UCSD-AML1 (cell line): ENCODE measurements at regions not wholly inside any gene's neighbourhood (a gene's known extent, or its start where the extent isn't known, plus 50 kb on each side); places are given as distances from the start of the nearest gene placed in this dataset.
A peak's percentile ranks its signal among the peaks of the same experiment; 100 is the strongest.
"Not testable (repeated sequence)": the region's sequence is repeated elsewhere in the genome, so short reads cannot be mapped to it uniquely, and the experiment has no call there.

Experiments used
- DNase-seq: peaks from one replicate; lab custom pipeline; 2025; ENCODE audit not compliant: unreplicated experiment; lab: John Stamatoyannopoulos, UW

GRCh38 chr18:51248685-51249084 is 51.2 kb upstream of the MEX3C start:
- DNase-seq, result no peak

DNA sequence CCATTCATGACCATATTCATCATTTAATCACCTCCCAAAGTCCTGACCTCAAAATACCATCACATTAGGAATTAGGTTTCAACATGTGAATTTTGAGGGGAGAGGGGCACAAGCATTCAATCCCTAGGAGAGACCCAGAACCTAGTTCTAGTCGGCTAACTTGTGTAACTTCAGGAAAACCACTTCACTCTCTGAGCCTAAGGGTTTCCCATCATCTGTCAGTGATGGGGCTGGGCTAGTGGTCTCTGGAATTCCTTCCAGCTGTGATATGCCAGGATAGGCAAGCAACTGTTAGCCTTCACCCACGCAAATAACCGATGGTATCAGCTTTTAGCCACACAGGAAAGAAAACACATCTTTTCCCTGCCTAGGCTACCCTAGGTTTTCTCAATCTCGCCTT is 52.5 kb upstream of the MEX3C start:
- DNase-seq, result no peak

- no peak for DNase-seq
Measured at GRCh38 chr18:51250458-51251024, 53.1 kb upstream of the MEX3C start.

DNA sequence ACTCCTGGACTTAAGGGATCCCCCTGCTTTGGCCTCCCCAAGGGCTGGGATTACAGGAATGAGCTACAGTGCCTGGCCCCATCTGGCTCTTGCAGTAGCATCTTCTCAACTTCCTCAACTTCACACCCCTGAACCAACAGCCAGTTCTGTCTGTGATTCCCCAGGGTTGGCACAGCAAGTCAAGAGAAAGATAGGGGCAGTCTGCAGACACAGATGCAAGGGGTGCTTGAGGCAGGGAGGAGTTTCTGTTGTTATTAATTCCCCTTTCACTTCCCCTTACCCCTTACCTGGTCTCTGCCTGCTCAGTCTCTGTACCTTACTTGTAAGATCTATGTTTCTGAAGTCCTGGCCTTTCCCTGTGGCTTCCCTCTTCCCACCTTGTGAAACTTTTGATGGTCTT is 54.1 kb upstream of the MEX3C start:
- no peak for DNase-seq

DNA sequence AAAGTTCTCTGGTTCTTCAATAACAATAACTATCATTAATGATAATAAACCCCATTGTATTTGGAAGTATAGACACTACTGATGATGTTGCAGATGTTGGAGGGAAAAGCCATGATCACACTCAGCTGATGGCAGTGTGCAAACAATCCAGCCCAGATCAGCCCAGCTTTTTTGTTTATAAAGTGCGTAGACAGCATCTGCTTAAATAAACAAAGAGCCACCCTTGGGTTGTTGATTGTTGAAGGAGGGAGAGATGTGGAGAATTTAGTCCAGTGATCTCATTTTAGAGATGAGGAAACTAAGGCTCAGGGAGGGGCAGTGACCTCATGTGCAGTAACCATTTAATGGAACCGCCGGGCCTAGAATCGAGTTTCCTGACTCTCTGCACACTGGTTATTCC is 56.0 kb upstream of the MEX3C start:
- no peak for DNase-seq

GRCh38 chr18:51255693-51256092 is 58.2 kb upstream of the MEX3C start:
- DNase-seq, result no peak

- DNase-seq, result no peak
Measured at GRCh38 chr18:51257150-51257549, 59.7 kb upstream of the MEX3C start.

- no peak for DNase-seq
Measured at GRCh38 chr18:51260118-51260517, 62.6 kb upstream of the MEX3C start.

DNA sequence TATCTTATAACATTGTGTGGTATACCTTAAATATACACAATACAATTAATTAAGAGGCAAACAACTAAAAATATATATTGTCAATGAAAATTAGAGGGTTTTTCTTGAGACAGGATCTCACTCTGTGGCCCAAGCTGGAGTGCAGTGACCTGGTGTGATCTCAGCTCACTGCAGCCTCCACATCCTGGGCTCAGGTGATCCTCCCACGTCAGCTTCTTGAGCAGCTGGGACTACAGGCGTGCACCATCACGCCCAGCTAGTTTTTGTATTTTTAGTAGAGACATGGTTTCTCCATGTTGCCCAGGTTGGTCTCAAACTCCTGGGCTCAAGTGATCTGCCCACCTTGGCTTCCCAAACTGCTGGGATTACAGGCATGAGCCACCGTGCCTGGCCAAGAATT is 68.6 kb upstream of the MEX3C start:
- not testable (repeated sequence) for DNase-seq

- DNase-seq, result no peak
Measured at GRCh38 chr18:51266773-51267172, 69.3 kb upstream of the MEX3C start.

GRCh38 chr18:51273437-51273836 is 76.0 kb upstream of the MEX3C start:
- no peak for DNase-seq

DNA sequence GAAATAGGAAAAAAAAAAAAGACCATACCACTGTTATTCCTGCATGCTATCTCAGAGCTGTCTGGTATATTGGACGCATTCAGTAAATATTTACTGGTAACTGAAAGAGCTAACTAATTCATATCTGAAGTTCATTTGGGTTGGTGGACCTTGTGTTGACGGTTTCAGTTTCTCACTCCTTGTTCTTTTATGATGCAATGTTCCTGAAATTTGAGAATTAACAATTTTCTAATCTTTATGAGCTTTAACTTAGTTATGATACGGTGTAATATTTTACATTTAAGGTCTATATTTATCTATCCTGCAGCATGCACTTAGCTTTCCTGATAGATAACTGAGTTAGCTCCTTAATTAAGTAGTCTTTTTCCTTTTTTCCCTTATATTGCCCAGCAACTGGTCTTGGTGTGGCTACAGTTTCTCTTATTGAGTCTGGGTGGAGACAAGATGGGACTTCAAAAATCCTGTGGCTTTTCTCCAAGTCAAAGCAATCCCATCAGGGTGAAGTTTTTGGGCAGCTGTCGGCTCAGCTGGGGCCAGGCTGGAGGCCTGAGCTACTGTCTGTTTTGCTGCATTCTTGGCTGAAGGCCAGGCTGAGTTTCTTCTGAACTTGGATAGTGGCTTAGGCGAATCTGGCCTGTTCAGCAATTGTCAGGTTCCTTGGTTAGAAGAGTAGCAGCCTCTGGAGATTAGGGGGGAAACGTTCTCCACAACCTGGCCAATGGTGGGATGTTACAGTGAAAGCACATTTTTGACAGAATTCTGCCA is 78.4 kb upstream of the MEX3C start:
- DNase-seq, result no peak

GRCh38 chr18:51278045-51278649 is 80.7 kb upstream of the MEX3C start:
- peak; percentile 68 for DNase-seq

DNA sequence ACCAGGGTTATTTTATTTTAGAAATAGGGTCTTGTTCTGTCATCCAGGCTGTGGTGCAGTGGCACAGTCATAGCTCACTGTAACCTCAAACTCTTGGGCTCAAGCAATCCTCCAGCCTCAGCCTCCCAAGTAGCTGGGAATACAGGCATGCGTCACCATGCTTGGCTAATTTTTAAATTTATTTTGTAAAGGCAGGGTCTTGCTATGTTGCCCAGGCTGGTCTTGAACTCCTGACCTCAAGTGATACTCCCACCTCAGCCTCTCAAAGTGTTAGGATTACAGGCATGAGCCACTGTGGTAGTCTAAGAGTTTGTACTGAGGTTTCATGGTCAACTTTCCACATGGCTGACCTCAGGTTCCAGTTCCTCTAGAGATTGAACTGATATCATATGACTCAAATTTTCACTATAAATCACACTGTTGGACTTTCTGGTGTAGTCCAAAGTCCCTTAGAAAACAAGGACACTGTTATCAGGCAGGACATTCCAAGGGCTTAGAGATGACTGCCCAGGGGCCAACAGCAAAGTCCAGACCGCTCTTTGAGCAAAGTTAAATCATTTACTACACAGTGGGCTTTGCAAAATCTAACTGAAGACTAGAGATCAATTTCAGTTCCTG is 82.0 kb upstream of the MEX3C start:
- no peak for DNase-seq

DNA sequence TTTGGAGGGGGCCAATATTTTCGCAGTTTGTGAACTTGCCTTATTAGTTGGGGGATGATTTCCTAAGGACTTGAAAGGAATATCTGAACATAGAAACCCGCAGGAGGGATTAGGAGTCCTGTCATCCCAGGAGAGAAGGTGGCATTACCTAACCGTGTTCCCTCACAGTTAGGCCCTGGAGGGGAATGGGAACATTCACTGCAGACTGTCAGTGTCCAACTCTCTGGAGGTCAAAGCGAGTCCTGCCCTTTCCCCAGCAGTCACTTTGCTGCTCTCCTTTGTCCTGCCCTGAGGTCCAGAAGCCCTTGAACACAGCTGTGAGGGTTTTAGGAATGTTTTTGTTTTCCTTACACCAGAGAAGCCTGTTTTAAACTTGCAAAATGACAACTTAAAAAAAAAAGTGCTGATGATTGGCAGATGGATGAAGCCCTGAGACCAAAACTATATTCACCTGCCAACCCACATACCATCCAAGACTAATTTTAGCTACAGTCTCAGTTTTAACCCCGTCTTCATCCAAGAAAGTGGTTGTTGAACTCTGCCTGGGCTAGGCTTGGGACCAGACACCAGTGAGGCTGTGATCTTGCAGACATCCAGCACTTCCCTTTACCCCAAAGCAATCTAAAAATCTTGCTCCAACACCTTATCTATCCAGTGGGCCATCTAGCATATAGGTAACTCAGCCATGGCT is 90.5 kb upstream of the MEX3C start:
- DNase-seq, result no peak

DNA sequence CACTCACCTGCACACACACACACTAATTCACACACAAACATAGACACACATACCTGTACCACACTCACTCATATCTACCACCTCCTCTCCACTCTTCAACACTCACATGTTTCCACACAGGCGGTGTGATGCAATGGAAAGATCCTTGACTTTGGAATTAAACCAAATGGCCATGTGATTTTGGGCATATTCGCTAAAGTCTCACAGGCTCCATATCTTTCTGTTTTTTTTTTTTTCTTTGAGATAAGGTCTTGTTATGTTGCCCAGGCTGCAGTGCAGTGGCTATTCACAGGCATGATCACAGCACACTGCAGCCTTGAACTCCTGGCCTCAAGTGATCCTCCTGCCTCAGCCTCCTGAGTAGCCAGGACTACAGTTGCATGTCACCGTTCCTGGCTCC is 91.1 kb upstream of the MEX3C start:
- no peak for DNase-seq

GRCh38 chr18:51290860-51291259 is 93.4 kb upstream of the MEX3C start:
- DNase-seq, result no peak

- DNase-seq, result no peak
Measured at GRCh38 chr18:51300912-51301311, 103.4 kb upstream of the MEX3C start.

GRCh38 chr18:51301376-51301775 is 103.9 kb upstream of the MEX3C start:
- DNase-seq, result no peak

DNA sequence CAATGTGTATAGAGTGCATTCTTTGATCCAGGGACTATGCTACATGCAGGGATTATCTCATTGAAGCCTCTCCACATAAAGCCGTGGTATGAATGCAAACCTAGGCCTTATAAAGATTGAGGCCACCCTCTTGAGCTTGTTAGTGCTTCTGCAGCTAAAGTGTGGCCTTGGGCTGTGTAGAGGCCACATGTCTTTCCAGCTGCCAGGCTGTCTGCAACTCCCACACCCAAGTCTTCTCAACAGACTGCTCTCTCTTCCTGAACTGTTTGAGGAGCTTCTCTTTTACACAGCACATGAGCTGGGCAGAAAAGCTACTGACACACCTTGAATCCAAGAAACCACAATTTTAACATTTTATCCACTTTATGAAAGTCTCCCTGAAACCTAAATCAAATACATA is 119.2 kb upstream of the MEX3C start:
- DNase-seq, result no peak

GRCh38 chr18:51321696-51322095 is 124.2 kb upstream of the MEX3C start:
- no peak for DNase-seq

DNA sequence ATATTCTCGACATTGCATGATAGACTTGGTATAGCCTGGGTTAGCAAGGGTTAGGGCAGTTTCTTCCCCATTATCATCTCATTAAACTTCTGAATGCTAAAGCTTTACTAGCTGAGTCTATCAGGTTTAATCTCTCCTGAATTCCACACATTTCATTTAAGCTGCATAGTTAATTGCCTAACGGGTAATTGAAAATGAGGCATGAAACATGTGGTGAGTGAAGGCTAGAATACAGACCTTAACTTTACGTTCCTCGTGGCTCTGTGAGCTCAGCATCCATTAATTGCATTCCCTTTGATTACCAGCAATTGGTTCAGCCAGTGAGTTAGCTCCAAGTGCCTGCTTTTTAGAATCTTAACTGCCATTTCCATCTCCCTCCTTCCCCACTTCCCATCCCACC is 126.5 kb upstream of the MEX3C start:
- DNase-seq, result no peak
